ENCODE measurements at regions not wholly inside any gene's neighbourhood (a gene's known extent, or its start where the extent isn't known, plus 50 kb on each side); places are given as distances from the start of the nearest gene placed in this dataset.

- intact Hi-C loops (cut with DNase I; ENCODE audit: low total_unique reads), result no loop called here
- Histone ChIP-seq H3K27me3 (no peaks in the 10 kb centered on the region), H3K4me3 (no peak overlapping the region), H3K36me3 (ENCODE audit: low read depth, missing control alignments) (no peaks in the 10 kb centered on the region), H3K4me1 (no peaks in the 10 kb centered on the region), H3K9me3 (no peaks in the 10 kb centered on the region), H3K27ac (no peak overlapping the region)
- WGBS, 2 donors, result 42 to 60% methylated on average over 5 of the region's 5 CpGs
- DNase-seq, result no peak
- TF ChIP-seq CTCF (IDR thresholded peaks at IDR 0.05), result no peak
- no peak for TF ChIP-seq POLR2A (IDR thresholded peaks at IDR 0.05)
Measured at GRCh38 chr1:4101459-4102161, 201.5 kb upstream of the C1orf174 start.

DNA sequence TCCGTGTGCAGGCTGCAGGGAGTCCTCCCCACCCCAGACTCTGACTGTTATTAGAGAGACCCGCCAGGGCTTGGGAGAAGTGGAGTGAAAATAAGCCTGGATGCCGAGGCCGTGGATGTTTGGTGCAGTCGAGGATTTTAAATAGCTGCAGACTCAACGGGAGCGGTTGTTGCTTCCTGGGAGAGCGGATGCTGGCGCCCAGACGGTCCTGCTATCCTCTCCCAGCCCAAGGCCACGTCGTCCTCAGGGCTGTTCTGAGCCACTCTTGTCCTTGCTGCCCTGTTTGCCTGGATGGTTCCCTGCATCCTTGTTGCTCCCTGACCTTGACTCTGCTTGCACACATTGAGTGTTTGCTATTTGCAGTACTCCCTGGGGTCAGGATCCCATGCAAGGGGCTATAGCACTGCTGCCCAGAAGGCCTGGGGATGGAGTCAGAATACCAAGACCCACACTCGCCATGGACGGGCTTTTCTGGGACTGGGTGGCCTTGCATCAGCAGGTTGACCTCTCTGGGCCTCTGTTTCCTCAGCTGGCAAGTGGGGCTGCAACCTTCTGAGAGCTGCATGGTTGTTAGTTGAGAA is 205.3 kb upstream of the C1orf174 start:
- no peaks in the 10 kb centered on the region for H3K27me3 ChIP-seq
- WGBS, 2 donors, result 57 to 77% methylated on average over 12 to 14 of the region's 14 CpGs
- no peaks in the 10 kb centered on the region for H3K9me3 ChIP-seq
- TF ChIP-seq CTCF (IDR thresholded peaks at IDR 0.05) (no peak), POLR2A (IDR thresholded peaks at IDR 0.05) (no peak)
- intact Hi-C loops (cut with DNase I; ENCODE audit: low total_unique reads), result no loop called here
- no peak overlapping the region for H3K4me3 ChIP-seq
- H3K27ac ChIP-seq, result no peak overlapping the region
- no peaks in the 10 kb centered on the region for H3K36me3 ChIP-seq (ENCODE audit: low read depth, missing control alignments)
- no peaks in the 10 kb centered on the region for H3K4me1 ChIP-seq
- no peak for DNase-seq

GRCh38 chr1:4106731-4107130 is 206.7 kb upstream of the C1orf174 start:
- intact Hi-C loops (cut with DNase I; ENCODE audit: low total_unique reads), result no loop called here
- DNase-seq, result no peak
- Histone ChIP-seq H3K27ac (no peak overlapping the region), H3K27me3 (no peaks in the 10 kb centered on the region), H3K4me1 (no peaks in the 10 kb centered on the region), H3K9me3 (no peaks in the 10 kb centered on the region), H3K36me3 (ENCODE audit: low read depth, missing control alignments) (no peaks in the 10 kb centered on the region), H3K4me3 (no peak overlapping the region)
- TF ChIP-seq POLR2A (IDR thresholded peaks at IDR 0.05) (no peak), CTCF (IDR thresholded peaks at IDR 0.05) (no peak)
- 83 to 89% methylated on average over 5 to 10 of the region's 10 CpGs for WGBS, 2 donors

DNA sequence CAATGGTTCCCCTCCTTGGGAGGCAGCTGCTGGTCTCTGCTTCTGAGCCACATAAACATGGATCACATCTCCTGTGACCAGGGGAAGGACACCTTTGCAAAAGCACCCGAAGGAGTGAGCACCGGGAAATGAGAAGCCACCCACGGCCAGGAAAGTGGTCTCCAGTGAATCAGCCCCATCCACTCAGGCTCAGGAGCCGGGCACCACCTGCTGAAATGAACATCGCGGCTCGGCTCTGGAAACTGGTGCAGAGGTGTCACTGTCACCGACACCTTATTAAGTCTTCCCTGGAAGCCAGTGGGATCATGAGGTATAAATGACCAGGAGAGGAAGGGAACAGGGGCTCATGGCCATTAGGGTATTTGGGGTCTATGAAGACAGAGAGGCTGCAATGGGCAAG is 207.2 kb upstream of the C1orf174 start:
- Histone ChIP-seq H3K4me1 (no peaks in the 10 kb centered on the region), H3K9me3 (no peaks in the 10 kb centered on the region), H3K27me3 (no peaks in the 10 kb centered on the region), H3K4me3 (no peak overlapping the region), H3K36me3 (ENCODE audit: low read depth, missing control alignments) (no peaks in the 10 kb centered on the region), H3K27ac (no peak overlapping the region)
- no peak for DNase-seq
- 89 to 94% methylated on average over 7 to 8 of the region's 8 CpGs for WGBS, 2 donors
- TF ChIP-seq CTCF (IDR thresholded peaks at IDR 0.05), result no peak
- no peak for TF ChIP-seq POLR2A (IDR thresholded peaks at IDR 0.05)
- intact Hi-C loops (cut with DNase I; ENCODE audit: low total_unique reads), result no loop called here

GRCh38 chr1:4108331-4108730 is 208.3 kb upstream of the C1orf174 start:
- WGBS, 2 donors, result 61 to 68% methylated on average over 4 to 10 of the region's 10 CpGs
- Histone ChIP-seq H3K4me1 (no peaks in the 10 kb centered on the region), H3K4me3 (no peak overlapping the region), H3K9me3 (no peaks in the 10 kb centered on the region), H3K27me3 (no peaks in the 10 kb centered on the region), H3K36me3 (ENCODE audit: low read depth, missing control alignments) (no peaks in the 10 kb centered on the region), H3K27ac (no peak overlapping the region)
- TF ChIP-seq CTCF (IDR thresholded peaks at IDR 0.05) (no peak), POLR2A (IDR thresholded peaks at IDR 0.05) (no peak)
- no peak for DNase-seq
- intact Hi-C loops (cut with DNase I; ENCODE audit: low total_unique reads), result no loop called here
